Activated CD4-positive, alpha-beta T cell treated with anti-CD3 and anti-CD28 coated beads for 1 hour (primary cell): ENCODE measurements at regions not wholly inside any gene's neighbourhood (a gene's known extent, or its start where the extent isn't known, plus 50 kb on each side); places are given as distances from the start of the nearest gene placed in this dataset.

Source experiments
- DNase-seq: peaks from one replicate; pipeline ENCODE4 v3.0.0-alpha.2; 2020

- no peak for DNase-seq
These were observed 240.6 kb upstream of the PDGFD start for GRCh38 chr11:104404231-104405175.

DNA sequence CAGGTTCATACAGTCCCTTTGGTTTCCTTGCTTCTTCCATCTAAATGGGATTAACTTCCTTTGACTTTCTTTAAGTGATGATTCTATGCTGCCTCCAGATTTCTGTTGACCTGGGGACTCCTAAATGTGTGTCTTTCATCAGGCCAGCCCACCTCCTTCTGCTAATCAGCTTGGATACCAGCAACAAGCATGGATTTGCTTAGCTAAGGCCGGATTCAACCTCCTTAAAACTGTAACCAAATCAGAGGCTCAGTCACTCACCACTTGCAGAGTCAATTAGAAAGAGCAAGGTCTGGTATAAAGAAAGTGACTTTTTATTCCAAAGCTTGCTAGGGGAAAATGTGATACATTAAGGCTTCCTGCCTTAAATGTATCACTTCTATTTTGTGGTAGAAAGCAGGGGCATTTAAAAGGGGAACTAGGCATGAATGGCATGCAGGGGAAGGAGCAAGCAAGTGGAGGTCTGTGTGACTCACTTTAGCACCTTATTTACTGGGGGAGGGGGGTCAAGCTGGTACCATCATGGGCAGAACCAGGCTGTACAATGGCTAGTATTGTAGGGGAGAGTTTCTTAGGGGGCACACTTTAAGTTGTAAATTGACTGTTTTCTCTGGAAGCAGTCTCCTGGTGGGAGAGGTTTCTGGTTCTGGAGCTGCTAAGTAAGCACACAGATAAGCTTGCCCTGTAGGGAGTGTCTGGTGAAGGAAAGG, 239.0 kb upstream of the PDGFD start:
- no peak for DNase-seq

DNA sequence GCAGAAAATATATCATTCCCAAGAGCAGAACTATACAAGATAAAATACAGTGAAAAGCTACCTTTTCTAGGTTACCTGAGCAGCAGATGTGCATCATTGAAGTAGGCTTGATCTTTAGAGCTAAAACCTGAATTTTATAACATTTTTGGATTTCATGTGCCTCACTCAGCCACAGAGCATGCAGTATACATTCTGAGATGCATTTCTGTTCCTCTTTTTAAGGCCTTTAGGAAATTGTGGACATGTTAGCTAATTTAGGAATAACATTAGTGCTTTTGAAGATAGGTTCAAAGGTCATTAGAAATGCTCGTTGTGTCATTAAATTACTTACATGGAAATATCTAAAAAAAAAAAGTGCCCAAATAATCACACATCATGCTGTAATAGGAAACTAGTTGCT, 230.6 kb upstream of the PDGFD start:
- DNase-seq = no peak

GRCh38 chr11:104390651-104391050, 226.7 kb upstream of the PDGFD start:
- DNase-seq = no peak

- no peak for DNase-seq
These were observed 221.9 kb upstream of the PDGFD start for GRCh38 chr11:104385884-104386283.

- no peak for DNase-seq
These were observed 216.4 kb upstream of the PDGFD start for GRCh38 chr11:104380358-104380757.

DNA sequence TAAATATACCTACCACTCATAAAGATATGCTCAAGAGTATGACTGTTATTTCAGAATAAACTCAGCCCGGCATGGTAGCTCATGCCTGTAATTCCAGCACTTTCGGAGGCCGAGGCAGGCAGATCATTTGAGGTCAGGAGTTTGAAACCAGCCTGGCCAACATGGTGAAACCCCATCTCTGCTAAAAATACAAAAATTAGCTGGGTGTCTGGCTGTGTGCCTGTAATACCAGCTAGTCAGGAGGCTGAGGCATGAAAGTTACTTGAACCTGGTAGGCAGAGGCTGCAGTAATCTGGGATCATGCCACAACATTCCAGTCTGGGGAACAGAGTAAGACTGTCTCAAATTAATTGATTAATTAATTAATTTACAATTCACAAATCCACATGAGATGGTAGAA, 208.2 kb upstream of the PDGFD start:
- no peak for DNase-seq

GRCh38 chr11:104370478-104370877, 206.5 kb upstream of the PDGFD start:
- DNase-seq = no peak

DNA sequence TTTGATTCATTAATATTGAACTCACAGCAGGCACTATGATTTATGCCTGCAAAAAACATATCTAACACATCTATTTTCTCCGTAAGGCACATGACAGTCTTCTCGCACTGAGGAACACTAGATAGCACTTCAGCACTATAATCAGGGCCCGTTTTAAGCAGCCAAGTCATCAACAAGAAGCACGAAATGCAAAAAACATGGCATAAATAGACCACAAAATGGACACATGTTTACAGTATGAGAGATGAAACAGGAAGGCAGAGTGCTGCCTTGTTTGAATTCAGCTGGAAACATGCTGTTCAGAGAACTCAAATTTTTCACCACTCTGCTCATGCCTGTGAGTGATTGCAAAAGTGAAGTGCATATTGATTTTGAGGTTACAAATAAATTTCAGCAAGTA, 205.8 kb upstream of the PDGFD start:
- no peak for DNase-seq

DNA sequence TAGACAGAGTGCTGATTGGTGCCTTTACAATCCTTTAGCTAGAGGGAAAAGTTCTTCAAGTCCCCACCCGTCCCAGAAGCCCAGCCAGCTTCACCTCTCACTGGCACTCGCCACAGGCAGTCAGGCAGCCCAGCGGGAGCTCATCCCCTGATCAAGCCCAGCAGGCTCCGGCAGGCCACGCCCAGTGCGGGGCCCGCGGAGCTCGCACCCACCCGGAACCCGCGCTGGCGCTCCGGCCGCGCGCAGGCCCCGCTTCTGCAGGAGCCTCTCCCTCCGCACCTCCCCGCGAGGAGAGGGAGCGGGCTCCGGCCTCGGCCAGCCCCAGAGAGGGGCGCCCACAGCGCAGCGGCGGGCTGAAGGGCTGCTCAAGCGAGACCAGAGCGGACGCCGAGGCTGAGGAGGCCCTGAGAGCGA, 202.4 kb upstream of the PDGFD start:
- no peak for DNase-seq

- no peak for DNase-seq
These were observed 201.7 kb upstream of the PDGFD start for GRCh38 chr11:104365676-104366075.

GRCh38 chr11:104361975-104362374, 198.0 kb upstream of the PDGFD start:
- no peak for DNase-seq

DNA sequence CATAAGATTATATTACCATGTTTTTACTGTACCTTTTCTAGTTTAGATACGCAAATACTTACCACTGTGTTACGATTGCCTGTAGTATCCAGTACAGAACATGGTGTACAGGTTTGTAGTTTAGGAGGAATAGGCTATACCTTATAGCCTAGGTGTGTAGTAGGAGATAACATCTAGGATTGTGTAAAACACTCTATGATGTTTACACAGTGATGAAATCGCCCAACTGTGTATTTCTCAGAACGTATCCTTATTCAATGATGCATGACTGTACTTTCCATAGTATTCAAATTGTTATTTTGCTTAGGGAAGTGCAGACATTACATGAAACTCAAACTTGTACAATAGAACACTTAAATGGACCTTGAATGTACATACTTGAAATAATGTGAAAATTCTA, 188.1 kb upstream of the PDGFD start:
- no peak for DNase-seq

- no peak for DNase-seq
These were observed 179.6 kb upstream of the PDGFD start for GRCh38 chr11:104343578-104343977.

- DNase-seq = no peak
These were observed 176.6 kb upstream of the PDGFD start for GRCh38 chr11:104340590-104340989.

GRCh38 chr11:104339380-104339831, 175.5 kb upstream of the PDGFD start:
- no peak for DNase-seq

GRCh38 chr11:104338186-104338585, 174.2 kb upstream of the PDGFD start:
- DNase-seq = no peak

- DNase-seq = no peak
These were observed 173.3 kb upstream of the PDGFD start for GRCh38 chr11:104337273-104337672.

- DNase-seq = no peak
These were observed 170.0 kb upstream of the PDGFD start for GRCh38 chr11:104333977-104334376.

DNA sequence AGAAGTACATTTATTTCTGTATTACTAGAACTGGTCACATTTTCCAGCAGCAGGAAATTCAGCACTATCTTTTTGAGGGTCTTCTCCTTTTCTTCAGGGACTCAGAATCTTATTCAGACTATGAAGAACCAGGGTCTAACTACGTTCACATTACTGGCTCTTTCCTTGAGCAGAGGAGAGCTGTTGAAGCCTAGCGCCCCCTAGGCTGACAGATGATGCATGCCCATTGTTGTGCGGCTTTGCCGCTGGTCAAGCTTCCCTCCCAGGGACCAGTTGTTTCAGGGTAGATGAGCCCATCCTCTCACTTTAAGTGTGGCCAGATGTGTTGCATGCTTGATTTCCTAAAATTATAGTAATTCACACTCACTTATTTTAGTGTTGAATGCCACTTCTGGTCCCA, 168.2 kb upstream of the PDGFD start:
- DNase-seq = no peak

DNA sequence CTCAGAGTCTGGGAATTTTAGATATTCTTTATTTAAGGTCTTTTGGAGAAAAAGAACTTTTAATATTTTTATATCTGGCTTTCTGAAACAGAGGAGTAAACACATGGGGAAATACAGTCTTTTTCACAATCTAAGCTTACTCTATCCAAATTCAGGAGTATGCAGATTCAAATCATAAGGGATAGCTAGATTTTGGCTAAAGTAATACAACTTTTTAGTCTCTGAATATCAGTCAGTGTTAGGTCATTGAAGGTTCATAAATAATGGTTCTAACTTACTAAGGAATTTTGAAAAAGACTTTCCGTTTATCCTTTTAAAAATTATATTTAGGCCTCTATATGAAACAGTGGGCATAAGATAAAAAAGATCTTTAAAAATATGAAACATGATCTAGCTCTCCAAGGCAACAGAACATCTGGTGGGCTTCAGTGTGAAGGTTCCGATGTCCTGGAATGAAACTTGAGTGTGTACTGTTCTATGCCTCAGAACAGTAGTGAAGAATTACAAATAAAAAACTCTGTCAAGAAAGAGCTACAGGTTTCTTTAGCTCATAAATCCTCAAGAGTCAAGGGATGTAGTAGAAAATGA, 165.2 kb upstream of the PDGFD start:
- DNase-seq = no peak

DNA sequence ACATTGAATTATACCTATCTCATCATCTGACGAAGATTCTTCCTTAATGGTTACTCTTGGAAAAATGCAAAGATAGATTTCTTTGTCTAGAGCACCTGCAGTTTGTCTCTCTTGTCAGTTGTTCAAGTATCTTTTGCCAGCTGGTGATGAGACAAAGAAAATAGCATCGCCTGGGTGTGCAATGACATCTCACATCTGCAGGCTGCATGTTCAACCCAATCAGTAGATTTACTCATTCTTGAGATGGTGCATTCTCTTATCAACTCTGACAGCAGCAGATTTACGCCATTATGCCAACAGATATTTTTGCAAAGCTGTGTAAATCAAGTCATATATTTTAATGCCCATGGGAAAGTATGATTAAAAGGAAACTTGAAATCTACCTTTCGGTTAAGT, 164.6 kb upstream of the PDGFD start:
- no peak for DNase-seq

DNA sequence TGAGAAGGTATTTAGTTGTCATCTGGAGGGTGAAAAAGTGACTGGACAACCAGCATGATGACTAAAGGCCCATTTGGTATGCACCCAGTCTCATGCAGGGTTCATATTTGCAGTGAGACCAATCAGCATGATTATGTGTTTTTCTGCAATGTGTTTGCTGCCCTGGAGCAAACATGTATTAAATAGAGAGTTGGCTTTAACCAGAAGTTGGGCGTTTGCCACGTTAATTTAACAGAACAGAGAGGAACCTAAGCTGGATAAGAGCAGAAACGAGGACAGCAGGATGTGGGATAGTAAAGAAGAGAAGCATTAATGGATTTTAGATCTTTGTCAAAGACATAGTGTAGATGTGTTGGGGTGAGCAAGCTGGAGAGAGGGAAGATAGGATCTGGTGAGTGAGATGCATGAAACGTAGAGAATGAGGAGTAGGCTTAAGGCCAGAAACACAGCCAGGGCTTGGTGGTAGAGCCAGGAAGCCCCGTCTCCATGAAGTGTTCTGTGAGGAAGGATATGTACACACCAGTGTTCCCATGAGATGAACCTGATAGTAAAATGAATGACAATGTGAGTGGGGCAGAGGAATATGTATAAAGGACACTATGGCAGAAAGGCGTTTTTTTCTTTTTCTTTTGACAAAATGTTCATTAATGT, 164.0 kb upstream of the PDGFD start:
- DNase-seq = no peak
